ENCODE measurements at regions not wholly inside any gene's neighbourhood (a gene's known extent, or its start where the extent isn't known, plus 50 kb on each side); places are given as distances from the start of the nearest gene placed in this dataset.

DNA sequence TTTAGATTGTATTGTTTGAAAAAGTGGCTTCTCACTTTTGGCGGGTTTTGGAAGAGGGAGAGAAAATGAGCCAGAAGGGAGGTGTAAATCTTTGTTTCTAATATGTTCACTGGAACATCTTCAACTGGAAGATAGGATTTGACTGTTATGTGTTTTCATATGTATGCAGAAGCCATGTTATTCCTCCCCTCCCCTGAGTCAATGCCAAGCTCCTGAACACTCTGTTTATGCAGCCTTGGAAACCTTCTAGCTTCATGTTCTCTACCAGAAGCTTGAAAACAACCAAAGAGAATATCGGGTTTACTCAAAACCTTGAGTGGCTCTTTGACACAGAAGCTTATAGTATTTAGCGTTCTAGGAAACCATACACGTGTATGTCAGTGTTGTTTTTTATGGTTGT lies 279.1 kb downstream of the PRL start:
- Histone ChIP-seq H3K36me3 (no peaks in the 10 kb centered on the region), H3K27me3 (no peaks in the 10 kb centered on the region), H3K27ac (no peak overlapping the region), H3K4me1 (no peaks in the 10 kb centered on the region), H3K9me3 (peaks cover 5 to 6% of the 10 kb centered on the region in 2 donors), H3K4me3 (no peak overlapping the region)
- TF ChIP-seq POLR2AphosphoS5 (IDR thresholded peaks at IDR 0.05) (no peak), POLR2A (IDR thresholded peaks at IDR 0.05) (no peak)
- TF ChIP-seq, protein P1, sequence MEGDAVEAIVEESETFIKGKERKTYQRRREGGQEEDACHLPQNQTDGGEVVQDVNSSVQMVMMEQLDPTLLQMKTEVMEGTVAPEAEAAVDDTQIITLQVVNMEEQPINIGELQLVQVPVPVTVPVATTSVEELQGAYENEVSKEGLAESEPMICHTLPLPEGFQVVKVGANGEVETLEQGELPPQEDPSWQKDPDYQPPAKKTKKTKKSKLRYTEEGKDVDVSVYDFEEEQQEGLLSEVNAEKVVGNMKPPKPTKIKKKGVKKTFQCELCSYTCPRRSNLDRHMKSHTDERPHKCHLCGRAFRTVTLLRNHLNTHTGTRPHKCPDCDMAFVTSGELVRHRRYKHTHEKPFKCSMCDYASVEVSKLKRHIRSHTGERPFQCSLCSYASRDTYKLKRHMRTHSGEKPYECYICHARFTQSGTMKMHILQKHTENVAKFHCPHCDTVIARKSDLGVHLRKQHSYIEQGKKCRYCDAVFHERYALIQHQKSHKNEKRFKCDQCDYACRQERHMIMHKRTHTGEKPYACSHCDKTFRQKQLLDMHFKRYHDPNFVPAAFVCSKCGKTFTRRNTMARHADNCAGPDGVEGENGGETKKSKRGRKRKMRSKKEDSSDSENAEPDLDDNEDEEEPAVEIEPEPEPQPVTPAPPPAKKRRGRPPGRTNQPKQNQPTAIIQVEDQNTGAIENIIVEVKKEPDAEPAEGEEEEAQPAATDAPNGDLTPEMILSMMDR (IDR thresholded peaks at IDR 0.05): no peak
- DNase-seq (ENCODE audit: low spot score in 2 of 2): no peak
- intact Hi-C loops (cut with DNase I; ENCODE audit: low total_unique reads): no loop called here

DNA sequence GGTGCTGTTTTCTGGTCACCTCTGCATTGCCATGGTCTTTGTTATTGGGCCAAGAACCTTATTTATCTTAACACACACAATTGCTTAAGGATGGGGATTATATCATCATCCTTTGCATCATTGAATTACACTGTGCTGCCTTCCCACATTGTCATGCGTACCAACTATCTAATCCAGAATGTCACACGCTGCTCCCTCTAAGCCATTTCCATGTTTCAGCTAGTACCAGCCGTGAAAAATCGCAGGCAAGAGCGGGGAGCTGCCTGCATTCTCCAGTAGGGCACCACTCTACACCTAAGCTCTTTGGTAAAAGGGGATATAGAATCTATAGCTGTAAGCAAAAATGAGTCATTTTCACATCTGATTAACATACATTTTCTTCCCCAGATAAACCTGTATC lies 277.0 kb downstream of the PRL start:
- peaks cover 5 to 6% of the 10 kb centered on the region in 2 donors for H3K9me3 ChIP-seq
- TF ChIP-seq POLR2A (IDR thresholded peaks at IDR 0.05) (no peak), POLR2AphosphoS5 (IDR thresholded peaks at IDR 0.05) (no peak)
- TF ChIP-seq, protein P1 (IDR thresholded peaks at IDR 0.05): no peak
- intact Hi-C loops (cut with DNase I; ENCODE audit: low total_unique reads): no loop called here
- no peak overlapping the region for H3K4me3 ChIP-seq
- no peaks in the 10 kb centered on the region for H3K36me3 ChIP-seq
- H3K27me3 ChIP-seq: no peaks in the 10 kb centered on the region
- no peak for DNase-seq (ENCODE audit: low spot score in 2 of 2)
- H3K4me1 ChIP-seq: no peaks in the 10 kb centered on the region
- H3K27ac ChIP-seq: no peak overlapping the region

DNA sequence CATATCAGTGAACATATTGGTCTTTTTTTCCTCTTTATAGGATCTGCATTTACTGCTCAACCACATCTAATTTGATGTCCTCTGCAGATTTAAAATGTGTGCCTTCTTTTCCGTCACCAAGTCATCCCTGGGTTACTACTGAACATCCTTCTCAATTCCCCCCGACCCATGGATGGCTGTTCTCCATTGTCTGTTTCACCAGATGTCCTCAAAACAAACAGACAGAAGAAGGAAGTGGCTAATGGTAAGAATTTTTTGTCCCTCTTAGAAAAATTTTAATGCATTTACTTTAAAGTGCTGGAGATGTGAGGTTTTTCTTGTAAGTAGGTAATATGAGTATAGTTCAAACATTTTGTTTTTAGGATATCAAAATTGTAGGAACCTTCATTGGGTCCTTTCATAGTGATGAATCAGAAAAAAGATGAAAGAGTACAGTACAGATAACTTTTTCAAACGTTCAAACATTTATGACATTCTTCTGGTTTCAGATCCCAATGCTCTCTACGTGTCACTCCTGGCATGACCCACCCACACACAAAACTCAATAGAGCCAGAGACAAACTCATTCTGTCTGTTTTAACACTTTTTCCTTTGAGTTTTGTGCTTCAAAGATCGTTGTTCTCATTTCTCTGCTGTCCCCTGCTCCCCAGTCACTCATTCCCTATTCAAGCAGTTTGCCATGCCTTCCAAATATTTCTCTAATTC lies 276.4 kb downstream of the PRL start:
- DNase-seq (ENCODE audit: low spot score in 2 of 2): no peak
- H3K4me1 ChIP-seq: no peaks in the 10 kb centered on the region
- intact Hi-C loops (cut with DNase I; ENCODE audit: low total_unique reads): no loop called here
- TF ChIP-seq POLR2A (IDR thresholded peaks at IDR 0.05) (no peak), POLR2AphosphoS5 (IDR thresholded peaks at IDR 0.05) (no peak)
- TF ChIP-seq, protein P1 (IDR thresholded peaks at IDR 0.05): no peak
- no peak overlapping the region for H3K27ac ChIP-seq
- H3K27me3 ChIP-seq: no peaks in the 10 kb centered on the region
- no peaks in the 10 kb centered on the region for H3K36me3 ChIP-seq
- H3K9me3 ChIP-seq: peaks cover 5 to 6% of the 10 kb centered on the region in 2 donors
- H3K4me3 ChIP-seq: no peak overlapping the region

DNA sequence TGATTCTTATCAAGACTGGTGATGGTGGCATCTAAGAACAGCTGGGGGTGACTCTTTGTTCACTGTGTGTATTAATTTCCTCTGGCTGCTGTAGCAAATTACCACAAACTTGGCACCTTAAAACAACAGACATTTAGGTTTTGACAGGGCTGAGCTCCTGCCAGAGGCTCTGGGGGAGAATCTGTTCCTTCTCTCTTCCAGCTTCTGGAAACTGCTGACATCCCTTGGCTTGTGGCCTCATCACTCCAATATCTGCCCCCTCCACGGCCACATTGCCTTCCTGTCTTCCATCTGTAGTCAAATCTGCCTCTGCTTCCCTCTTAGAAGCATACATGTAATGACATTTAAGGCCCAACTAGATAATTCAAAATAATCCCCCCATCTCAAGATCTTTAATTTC lies 274.9 kb downstream of the PRL start:
- Histone ChIP-seq H3K36me3 (no peaks in the 10 kb centered on the region), H3K27me3 (no peaks in the 10 kb centered on the region), H3K9me3 (peaks cover 5 to 6% of the 10 kb centered on the region in 2 donors), H3K27ac (no peak overlapping the region), H3K4me3 (no peak overlapping the region), H3K4me1 (no peaks in the 10 kb centered on the region)
- no peak for DNase-seq (ENCODE audit: low spot score in 2 of 2)
- TF ChIP-seq POLR2A (IDR thresholded peaks at IDR 0.05): no peak
- no peak for TF ChIP-seq POLR2AphosphoS5 (IDR thresholded peaks at IDR 0.05)
- TF ChIP-seq, protein P1 (IDR thresholded peaks at IDR 0.05): no peak
- intact Hi-C loops (cut with DNase I; ENCODE audit: low total_unique reads): no loop called here

DNA sequence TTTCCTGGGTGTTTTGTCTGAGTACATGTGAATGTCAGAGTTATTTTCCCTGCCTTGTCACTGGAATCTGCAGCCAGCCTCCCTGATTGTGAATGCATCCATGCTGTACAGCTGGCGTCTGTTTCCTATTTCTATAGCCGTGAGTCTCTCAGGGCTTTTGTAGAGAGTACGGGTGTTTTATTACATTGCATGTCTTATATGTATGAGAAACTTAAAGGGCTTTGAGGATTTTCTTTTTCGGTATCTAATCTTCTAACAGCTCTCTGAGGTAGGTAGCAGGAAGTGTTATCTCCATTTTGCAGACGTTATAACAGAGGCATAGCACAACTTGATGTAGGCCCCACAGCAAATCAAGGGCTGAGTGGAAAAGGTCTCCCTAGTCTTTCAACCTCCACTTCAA lies 272.9 kb downstream of the PRL start:
- Histone ChIP-seq H3K27ac (no peak overlapping the region), H3K36me3 (no peaks in the 10 kb centered on the region), H3K4me1 (no peaks in the 10 kb centered on the region), H3K4me3 (no peak overlapping the region), H3K27me3 (no peaks in the 10 kb centered on the region), H3K9me3 (peaks cover 5 to 6% of the 10 kb centered on the region in 2 donors)
- intact Hi-C loops (cut with DNase I; ENCODE audit: low total_unique reads): no loop called here
- no peak for DNase-seq (ENCODE audit: low spot score in 2 of 2)
- TF ChIP-seq POLR2A (IDR thresholded peaks at IDR 0.05): no peak
- no peak for TF ChIP-seq POLR2AphosphoS5 (IDR thresholded peaks at IDR 0.05)
- TF ChIP-seq, protein P1 (IDR thresholded peaks at IDR 0.05): no peak

Measured in breast epithelium (tissue), 4 donors.